HepG2 (cell line): ENCODE measurements at regions not wholly inside any gene's neighbourhood (a gene's known extent, or its start where the extent isn't known, plus 50 kb on each side); places are given as distances from the start of the nearest gene placed in this dataset.

Experiments
- ATAC-seq: fragments of 200-7000 bp; cut with Tn5 transposase; 3 replicates; pipeline ENCODE4 v1.9.1; 2020; ENCODE audit warnings: mild to moderate bottlenecking, moderate library complexity
- BruUV-seq: library from RNA; stranded (reverse); fragments of 400-500 nt; replicated peaks from 2 replicates; lab custom pipeline; 2021; lab: Mats Ljungman, UMichigan
- CTCF ChIA-PET: fragments of 300-600 bp; formaldehyde crosslinking; extraction: SDS; loops from one replicate; lab custom pipeline; 2021; ENCODE audit warnings: low total read pairs, inconsistent platforms, low intra/inter-chr PET ratio; lab: Yijun Ruan, JAX
- POLR2A ChIA-PET: fragments of 350-600 bp; sonication (Branson Sonifier 250); formaldehyde crosslinking; loops from one replicate; lab custom pipeline; 2020; ENCODE audit warnings: antibody characterized with exemption, inconsistent platforms; lab: Yijun Ruan, JAX
- DNase-seq: peaks from one replicate; pipeline ENCODE4 v3.0.0-alpha.2; 2015; ENCODE audit warnings: low spot score
- FAIRE-seq: peaks from 3 replicates; lab custom pipeline; 2011; peaks lifted over from hg19 to GRCh38; lab: Jason Lieb, UNC
- H2AFZ ChIP-seq: one replicate; pipeline ENCODE4 v1.6.1; 2011; ENCODE audit warnings: low read length, inconsistent platforms
- H3K27ac ChIP-seq: fragments of 300-600 bp; 3 replicates; pipeline ENCODE4 v1.8.0; 2011; ENCODE audit warnings: mixed run types, mild to moderate bottlenecking, mixed read lengths, low read length, inconsistent platforms; ENCODE audit not compliant: insufficient read depth; ENCODE audit errors: extremely low read length
- H3K27me3 ChIP-seq, 2 experiments: fragments of 200-600 bp in 1 of 2; 2 replicates in 1 of 2; 3 replicates in 1 of 2; pipeline versions ENCODE4 v1.6.0 to v1.8.0; 2011; ENCODE audit warnings: low read length in 2 of 2, mild to moderate bottlenecking in 2 of 2, moderate library complexity in 2 of 2, inconsistent platforms in 1 of 2; ENCODE audit not compliant: insufficient read depth in 2 of 2, control insufficient read depth in 1 of 2
- H3K36me3 ChIP-seq, 2 experiments: fragments of 200-600 bp in 1 of 2; replicated peaks in 1 of 2; 2 replicates in 1 of 2; 3 replicates in 1 of 2; pipeline versions ENCODE4 v1.5.1 to v1.8.0; 2011; ENCODE audit warnings: low read length in 2 of 2, inconsistent platforms in 1 of 2; ENCODE audit not compliant: insufficient read depth in 2 of 2, control insufficient read depth in 1 of 2
- H3K4me1 ChIP-seq: 2 replicates; pipeline ENCODE4 v1.5.1; 2012; ENCODE audit warnings: low read length, inconsistent platforms; ENCODE audit not compliant: insufficient read depth
- H3K4me2 ChIP-seq: 2 replicates; pipeline ENCODE4 v1.6.0; 2011; ENCODE audit warnings: low read depth, low read length, inconsistent platforms
- H3K4me3 ChIP-seq, 3 experiments: fragments of 200-600 bp in 1 of 3; sonication (generic), shearing (Covaris generic) in 1 of 3; replicated peaks in 1 of 3; 2 replicates each; pipeline ENCODE4 v1.5.1; 2011 to 2016; ENCODE audit warnings: low read length in 3 of 3, inconsistent platforms in 2 of 3, low read depth in 2 of 3, mild to moderate bottlenecking in 2 of 3, control low read depth in 1 of 3, mixed read lengths in 1 of 3; ENCODE audit not compliant: insufficient read depth in 1 of 3
- H3K79me2 ChIP-seq: one replicate; pipeline ENCODE4 v1.6.1; 2011; ENCODE audit warnings: low read length, inconsistent platforms; ENCODE audit not compliant: insufficient read depth
- H3K9ac ChIP-seq: 2 replicates; pipeline ENCODE4 v1.6.0; 2011; ENCODE audit warnings: mild to moderate bottlenecking, low read depth, low read length, inconsistent platforms; ENCODE audit not compliant: insufficient read depth
- H3K9me3 ChIP-seq: 2 replicates; pipeline ENCODE4 v1.5.1; 2012; ENCODE audit warnings: mild to moderate bottlenecking, low read length
- H4K20me1 ChIP-seq: 2 replicates; pipeline ENCODE4 v1.6.0; 2011; ENCODE audit warnings: inconsistent platforms, mild to moderate bottlenecking, low read length, moderate library complexity; ENCODE audit not compliant: insufficient read depth
- BORCS8-MEF2B ChIP-seq: sonication (generic); formaldehyde crosslinking; IDR thresholded peaks from 2 replicates; pipeline ENCODE4 v1.8.0; 2022; ENCODE audit warnings: mild to moderate bottlenecking, missing genetic modification reagents
- CEBPZ ChIP-seq: IDR thresholded peaks from 2 replicates; pipeline ENCODE4 v1.6.1; 2012; ENCODE audit warnings: low read length, improper control_type of control experiment
- ETV6 ChIP-seq: sonication (generic); formaldehyde crosslinking; conservative IDR thresholded peaks from 2 replicates; pipeline ENCODE4 v1.4.0; 2020; ENCODE audit warnings: missing genetic modification reagents
- SKI ChIP-seq: fragments of 450-650 bp; IDR thresholded peaks from one replicate; pipeline ENCODE4 v1.6.1; 2018; ENCODE audit warnings: mild to moderate bottlenecking; ENCODE audit not compliant: partially characterized antibody
- ZFP41 ChIP-seq: sonication (generic); formaldehyde crosslinking; IDR thresholded peaks from 2 replicates; pipeline ENCODE4 v1.4.0; 2020; ENCODE audit warnings: mild to moderate bottlenecking, missing genetic modification reagents, borderline replicate concordance
- ZNF577 ChIP-seq: sonication (generic); formaldehyde crosslinking; IDR thresholded peaks from 2 replicates; pipeline ENCODE4 v1.4.0; 2020; ENCODE audit warnings: mild to moderate bottlenecking, low read depth, missing genetic modification reagents, borderline replicate concordance
- ZNF720 ChIP-seq: sonication (generic); formaldehyde crosslinking; IDR thresholded peaks from 2 replicates; pipeline ENCODE4 v1.4.0; 2020; ENCODE audit warnings: missing genetic modification reagents
- WGBS: methylation state at CpG from one replicate; pipeline ENCODE4 v1.1.6; 2017; ENCODE audit warnings: low lambda C conversion rate; 5-methylcytosine and 5-hydroxymethylcytosine counted together
- in situ Hi-C: cut with HindIII; loops from 2 replicates; pipeline ENCODE4 v1.10.0; 2017; ENCODE audit warnings: low pct_unique_long_range_greater_than_20kb; ENCODE audit not compliant: extremely low pct_ligation_motif_present
- intact Hi-C: fragments of 100-400 bp; cut with micrococcal nuclease; formaldehyde crosslinking; loops from one replicate; pipeline ENCODE4 v1.10.0; 2022; ENCODE audit not compliant: unreplicated experiment

GRCh38 chr3:23735535-23736326, 70.0 kb upstream of the UBE2E1 start:
- ATAC-seq = no peak
- 0 out of 5 replicates have a peak, but pooled peaks cover 0 to 11% of the 10 kb centered on the region in 2 experiments for H3K27me3 ChIP-seq
- TF ChIP-seq CEBPZ (no peak), ZNF577 (CRISPR knock-in tag) (no peak), BORCS8-MEF2B (CRISPR knock-in tag) (no peak), ZFP41 (CRISPR knock-in tag) (no peak), SKI (no peak), ZNF720 (no peak), ETV6 (CRISPR knock-in tag) (no peak)
- TF ChIP-seq, all 625 proteins: peak for 0
- Histone ChIP-seq H2AFZ (no peak overlapping the region), H3K4me3 (no peak overlapping the region), H3K4me2 (no peak overlapping the region), H3K79me2 (no peaks in the 10 kb centered on the region), H3K36me3 (no peaks in the 10 kb centered on the region), H3K9me3 (no peaks in the 10 kb centered on the region), H3K27ac (no peak overlapping the region), H3K9ac (no peak overlapping the region), H3K4me1 (no peaks in the 10 kb centered on the region), H4K20me1 (no peaks in the 10 kb centered on the region)
- no peak for FAIRE-seq
- no TSS peak for BruUV-seq
- in situ Hi-C loops = no loop called here
- CTCF ChIA-PET = no interaction called here
- DNase-seq = no peak
- POLR2A ChIA-PET = no interaction called here
- intact Hi-C loops = no loop called here
- 6% methylated on average over 6 of the region's 8 CpGs for WGBS
